ENCODE measurements at regions not wholly inside any gene's neighbourhood (a gene's known extent, or its start where the extent isn't known, plus 50 kb on each side); places are given as distances from the start of the nearest gene placed in this dataset.

GRCh38 chr11:134008634-134009071 lies 51.9 kb upstream of the IGSF9B start:
- no peak for DNase-seq

GRCh38 chr11:134013518-134013917 lies 55.4 kb upstream of the JAM3 start:
- no peak for DNase-seq

GRCh38 chr11:134014511-134014910 lies 54.4 kb upstream of the JAM3 start:
- DNase-seq, result peak in 2 of 3 experiments; percentile 52 to 84

GRCh38 chr11:134015556-134015955 lies 53.3 kb upstream of the JAM3 start:
- DNase-seq, result no peak

GRCh38 chr11:134017511-134018430 lies 51.1 kb upstream of the JAM3 start:
- no peak for DNase-seq
